ENCODE measurements at regions not wholly inside any gene's neighbourhood (a gene's known extent, or its start where the extent isn't known, plus 50 kb on each side); places are given as distances from the start of the nearest gene placed in this dataset.

GRCh38 chr7:35523292-35523691, 171.6 kb downstream of the HERPUD2 start:
- Histone ChIP-seq H3K4me1 (ENCODE audit: control insufficient read depth, insufficient read depth, low read length) (no peaks in the 10 kb centered on the region), H3K4me2 (ENCODE audit: control insufficient read depth, insufficient read depth) (no peak overlapping the region), H3K79me2 (ENCODE audit: control insufficient read depth, insufficient read depth, low read length) (no peaks in the 10 kb centered on the region), H2AFZ (ENCODE audit: control insufficient read depth, low read depth, low read length) (no peak overlapping the region), H3K36me3 (ENCODE audit: control insufficient read depth in 2 of 2, insufficient read depth in 2 of 2, low read length in 1 of 2) (no peaks in the 10 kb centered on the region), H3K9ac (ENCODE audit: control insufficient read depth, insufficient read depth, low read length) (no peak overlapping the region), H4K20me1 (ENCODE audit: control insufficient read depth, insufficient read depth) (no peaks in the 10 kb centered on the region), H3K27me3 (replicated peaks in 1 of 2; ENCODE audit: control insufficient read depth in 2 of 2, insufficient read depth in 2 of 2, low read length in 1 of 2) (peaks cover 0 to 4% of the 10 kb centered on the region in 2 experiments; a peak in 3 of 4 replicates), H3K4me3 (no peak overlapping the region), H3K27ac (ENCODE audit: control insufficient read depth, insufficient read depth) (no peak overlapping the region), H3K9me3 (replicated peaks; ENCODE audit: control insufficient read depth, insufficient read depth, low read length) (no peaks in the 10 kb centered on the region)
- BruUV-seq (replicated peaks) = no TSS peak
- in situ Hi-C loops (cut with MboI) (loop anchor here (25.0 kb wide), 2 partner anchors 311 to 461 kb away; no protein-coding TSS in a partner anchor), intact Hi-C loops (cut with micrococcal nuclease; ENCODE audit: unreplicated experiment) (loop anchor here (5.0 kb wide), 2 partner anchors 331 to 451 kb away; no protein-coding TSS in a partner anchor)
- WGBS (ENCODE audit: insufficient coverage, insufficient replicate concordance, low lambda C conversion rate, missing lambda C conversion rate) = 31% methylated on average over 7 of the region's 7 CpGs
- RAD21 ChIA-PET (ENCODE audit: unreplicated experiment) = no interaction called here
- no peak for TF ChIP-seq KAT2A (conservative IDR thresholded peaks at IDR 0.05; ENCODE audit: control insufficient read depth, low read depth, low read length)
- no peak for TF ChIP-seq SPI1 (IDR thresholded peaks at IDR 0.05; ENCODE audit: borderline replicate concordance, insufficient read depth, low read depth, low read length)
- TF ChIP-seq, protein P1, sequence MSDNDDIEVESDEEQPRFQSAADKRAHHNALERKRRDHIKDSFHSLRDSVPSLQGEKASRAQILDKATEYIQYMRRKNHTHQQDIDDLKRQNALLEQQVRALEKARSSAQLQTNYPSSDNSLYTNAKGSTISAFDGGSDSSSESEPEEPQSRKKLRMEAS (IDR thresholded peaks at IDR 0.05; ENCODE audit: low read depth, low read length) = no peak
- TF ChIP-seq POU2F2 (IDR thresholded peaks at IDR 0.05; ENCODE audit: borderline replicate concordance, low read depth, low read length) = no peak
- TF ChIP-seq RCOR1 (conservative IDR thresholded peaks at IDR 0.05; ENCODE audit: low read depth, low read length) = no peak
- TF ChIP-seq HDAC2 (IDR thresholded peaks at IDR 0.05) = no peak
- TF ChIP-seq STAT1 (conservative IDR thresholded peaks at IDR 0.05) = no peak
- POLR2A ChIA-PET = no interaction called here
- no peak for DNase-seq (ENCODE audit: low read depth, low spot score)
- SMC1A ChIA-PET (ENCODE audit: uncharacterized antibody, unreplicated experiment) = no interaction called here
- CTCF ChIA-PET = no interaction called here
- ATAC-seq = no peak
- no peak for FAIRE-seq

DNA sequence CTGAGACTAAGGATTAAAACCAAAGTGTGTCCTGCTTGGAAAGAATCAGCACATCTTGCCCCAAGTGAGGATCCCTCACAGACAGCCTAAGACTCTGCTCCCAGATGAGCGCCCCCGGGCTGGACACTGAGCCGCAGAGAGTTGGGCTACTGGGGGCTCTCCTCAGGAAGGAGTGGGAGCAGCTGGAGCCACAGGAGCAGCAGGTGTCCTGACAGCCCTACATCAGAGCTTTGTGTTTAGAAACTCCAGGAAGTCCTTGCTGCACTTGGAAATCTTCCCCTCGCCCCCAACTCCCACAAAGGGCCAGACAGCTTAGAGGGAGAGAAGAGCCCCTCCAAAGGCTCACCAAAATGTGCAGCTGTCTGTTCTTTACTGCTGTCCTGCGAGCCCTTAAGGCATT, 172.2 kb downstream of the HERPUD2 start:
- WGBS (ENCODE audit: insufficient coverage, insufficient replicate concordance, low lambda C conversion rate, missing lambda C conversion rate) = 0% methylated on average over 5 of the region's 5 CpGs
- intact Hi-C loops (cut with micrococcal nuclease; ENCODE audit: unreplicated experiment) (loop anchor here (5.0 kb wide), 2 partner anchors 330 to 450 kb away; no protein-coding TSS in a partner anchor), in situ Hi-C loops (cut with MboI) (loop anchor here (25.0 kb wide), 2 partner anchors 310 to 460 kb away; no protein-coding TSS in a partner anchor)
- ATAC-seq (no peak), DNase-seq (ENCODE audit: low read depth, low spot score) (no peak), FAIRE-seq (no peak)
- Histone ChIP-seq H3K79me2 (ENCODE audit: control insufficient read depth, insufficient read depth, low read length) (no peaks in the 10 kb centered on the region), H2AFZ (ENCODE audit: control insufficient read depth, low read depth, low read length) (no peak overlapping the region), H3K9ac (ENCODE audit: control insufficient read depth, insufficient read depth, low read length) (no peak overlapping the region), H3K4me2 (ENCODE audit: control insufficient read depth, insufficient read depth) (no peak overlapping the region), H3K36me3 (ENCODE audit: control insufficient read depth in 2 of 2, insufficient read depth in 2 of 2, low read length in 1 of 2) (no peaks in the 10 kb centered on the region), H3K4me1 (ENCODE audit: control insufficient read depth, insufficient read depth, low read length) (no peaks in the 10 kb centered on the region), H3K9me3 (replicated peaks; ENCODE audit: control insufficient read depth, insufficient read depth, low read length) (no peaks in the 10 kb centered on the region), H4K20me1 (ENCODE audit: control insufficient read depth, insufficient read depth) (no peaks in the 10 kb centered on the region), H3K4me3 (no peak overlapping the region), H3K27ac (ENCODE audit: control insufficient read depth, insufficient read depth) (no peak overlapping the region), H3K27me3 (replicated peaks in 1 of 2; ENCODE audit: control insufficient read depth in 2 of 2, insufficient read depth in 2 of 2, low read length in 1 of 2) (peaks cover 0 to 4% of the 10 kb centered on the region in 2 experiments; a peak in 3 of 4 replicates)
- BruUV-seq (replicated peaks) = no TSS peak
- RAD21 ChIA-PET (ENCODE audit: unreplicated experiment) = no interaction called here
- CTCF ChIA-PET = interaction anchor here (1.8 kb wide), 1 partner anchor 102 kb away, joined by 4 read pairs; no protein-coding TSS in a partner anchor
- no peak for TF ChIP-seq CHD1 (IDR thresholded peaks at IDR 0.05; ENCODE audit: low read depth, low read length)
- no peak for TF ChIP-seq MYB (IDR thresholded peaks at IDR 0.05; ENCODE audit: borderline replicate concordance, low read depth, low read length)
- TF ChIP-seq RBBP5 (conservative IDR thresholded peaks at IDR 0.05) = no peak
- no peak for TF ChIP-seq ZZZ3 (IDR thresholded peaks at IDR 0.05; ENCODE audit: control insufficient read depth, insufficient read length, low read depth)
- no peak for TF ChIP-seq FOXM1 (IDR thresholded peaks at IDR 0.05; ENCODE audit: low read depth, low read length)
- no peak for TF ChIP-seq ZBTB11 (CRISPR knock-in tag; IDR thresholded peaks at IDR 0.05)
- TF ChIP-seq CBX5 (IDR thresholded peaks at IDR 0.05; ENCODE audit: low read depth) = no peak
- TF ChIP-seq HDGF (IDR thresholded peaks at IDR 0.05) = no peak
- TF ChIP-seq ZNF207 (IDR thresholded peaks at IDR 0.05; ENCODE audit: borderline replicate concordance) = no peak
- no peak for TF ChIP-seq NR2F1 (conservative IDR thresholded peaks at IDR 0.05)
- TF ChIP-seq ZNF24 (IDR thresholded peaks at IDR 0.05) = no peak
- SMC1A ChIA-PET (ENCODE audit: uncharacterized antibody, unreplicated experiment) = interaction anchor here (1.2 kb wide), 1 partner anchor 98 kb away, joined by 3 read pairs; no protein-coding TSS in a partner anchor
- POLR2A ChIA-PET = no interaction called here

Measured in GM12878 (cell line).